Astrocyte of the hippocampus (primary cell): ENCODE measurements at regions not wholly inside any gene's neighbourhood (a gene's known extent, or its start where the extent isn't known, plus 50 kb on each side); places are given as distances from the start of the nearest gene placed in this dataset.

Experiments used
- DNase-seq: peaks from one replicate; pipeline ENCODE4 v3.0.0; 2011; ENCODE audit warnings: low read depth, low spot score

DNA sequence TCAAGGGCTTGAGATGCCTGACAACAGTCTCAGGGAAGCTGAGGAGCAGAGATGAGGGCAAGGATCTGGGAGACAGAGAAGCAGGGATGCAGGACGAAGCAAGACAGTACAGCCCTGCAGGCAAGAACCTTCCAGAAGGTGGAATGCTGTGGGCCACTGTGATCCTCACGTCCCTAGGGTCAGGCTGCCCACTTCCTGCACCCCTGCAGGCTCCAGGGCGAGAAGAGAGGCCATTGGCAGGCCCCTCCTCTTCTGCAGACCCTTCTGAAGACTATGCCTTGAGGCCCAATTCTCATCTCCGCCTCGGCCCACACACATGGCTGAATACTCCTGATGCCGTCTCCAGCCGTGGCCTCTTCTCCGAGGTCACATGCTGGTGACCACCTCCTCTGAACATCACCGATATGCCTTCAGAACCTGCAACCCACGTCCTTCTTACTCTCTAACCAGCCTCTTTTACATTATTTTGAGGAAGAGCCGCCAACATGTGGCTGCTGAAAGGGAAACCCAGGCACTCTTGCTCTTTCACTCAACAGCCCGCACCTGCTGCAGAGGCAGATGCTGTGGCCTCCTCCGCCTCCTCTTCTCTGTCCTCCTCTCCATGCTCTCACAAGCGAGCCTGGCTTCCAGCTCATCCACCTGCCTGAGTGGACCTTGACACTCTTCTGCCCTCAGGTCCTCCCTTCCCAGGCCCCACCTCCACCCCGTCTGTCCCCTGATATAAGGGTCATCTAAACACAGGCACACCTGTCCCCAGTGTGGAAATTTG lies 181.5 kb downstream of the IRX2 start:
- no peak for DNase-seq

DNA sequence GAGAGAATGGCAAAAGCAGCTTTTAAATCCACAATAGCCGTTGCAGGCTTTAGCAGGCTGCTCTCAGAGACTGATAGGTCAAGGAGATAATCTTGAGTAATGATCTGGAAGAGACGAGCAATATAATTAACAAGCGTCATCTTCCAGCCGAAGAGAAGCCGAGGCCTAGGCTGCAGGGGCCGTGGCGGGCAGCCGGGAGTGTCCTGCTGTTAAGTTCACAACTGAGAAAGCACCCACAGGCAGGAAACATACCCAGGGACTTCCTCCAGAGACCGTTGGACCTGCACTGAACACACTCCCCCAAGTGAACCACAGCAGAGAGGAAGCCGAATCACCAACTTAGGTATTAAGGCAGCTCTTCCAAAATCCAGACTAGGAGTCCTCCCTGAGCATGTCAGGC lies 182.3 kb downstream of the IRX2 start:
- DNase-seq = no peak

DNA sequence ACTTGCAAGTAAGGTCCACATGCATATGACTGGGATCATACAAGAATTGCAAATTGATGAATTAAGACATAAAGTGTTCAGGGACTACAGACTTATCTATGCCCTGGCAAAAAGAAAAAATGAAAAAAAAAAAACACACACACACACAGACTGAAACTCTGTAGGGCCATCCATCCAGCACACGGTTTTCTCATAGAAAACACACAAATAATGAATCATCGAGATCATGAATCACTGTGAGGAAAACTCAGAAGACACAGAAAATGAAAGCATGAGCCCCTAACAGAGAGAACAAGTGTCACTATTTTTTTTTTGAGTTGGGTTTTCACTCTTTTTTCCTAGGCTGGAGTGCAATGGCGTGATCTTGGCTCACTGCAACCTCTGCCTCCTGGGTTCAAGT lies 185.2 kb downstream of the IRX2 start:
- DNase-seq = no peak

DNA sequence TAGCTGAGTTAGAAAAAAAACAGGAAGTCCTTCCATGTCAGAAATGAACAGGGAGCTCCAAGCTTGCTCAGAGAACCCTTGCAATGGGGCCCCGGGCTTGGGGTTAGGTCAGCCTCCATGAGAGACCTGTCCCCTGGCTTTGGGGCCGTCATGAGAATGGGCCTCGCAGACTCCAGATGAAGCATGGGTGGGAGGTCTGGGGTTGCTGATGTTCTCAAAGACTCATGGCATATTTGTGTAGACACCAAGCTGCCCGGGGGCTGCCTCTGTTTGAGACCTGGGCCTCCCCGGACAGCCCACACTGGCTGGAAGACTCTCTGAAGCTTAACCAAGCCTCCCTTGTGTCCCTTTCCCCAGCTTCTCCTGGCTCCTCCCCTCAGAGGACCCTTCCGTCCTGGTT lies 186.3 kb downstream of the IRX2 start:
- DNase-seq = no peak

DNA sequence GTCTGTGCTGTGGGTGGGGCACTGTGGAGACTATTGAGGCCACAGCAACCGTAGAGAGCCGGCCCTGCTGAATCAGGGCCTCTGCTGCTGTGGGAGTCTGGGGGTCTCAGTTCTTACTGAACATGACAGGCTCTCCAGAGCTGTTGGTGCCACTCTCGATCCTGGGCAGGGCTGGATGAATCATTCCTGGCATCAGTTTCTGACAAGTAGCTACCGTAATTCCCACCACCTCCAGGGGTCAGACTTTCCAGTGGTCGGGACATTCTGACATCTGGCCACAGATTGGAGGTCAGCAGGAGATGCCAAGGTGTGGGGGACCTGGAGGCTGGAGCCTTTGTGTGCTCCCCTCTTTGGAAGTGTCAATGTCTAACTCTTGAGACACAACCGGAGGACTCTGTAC lies 188.4 kb downstream of the IRX2 start:
- no peak for DNase-seq

DNA sequence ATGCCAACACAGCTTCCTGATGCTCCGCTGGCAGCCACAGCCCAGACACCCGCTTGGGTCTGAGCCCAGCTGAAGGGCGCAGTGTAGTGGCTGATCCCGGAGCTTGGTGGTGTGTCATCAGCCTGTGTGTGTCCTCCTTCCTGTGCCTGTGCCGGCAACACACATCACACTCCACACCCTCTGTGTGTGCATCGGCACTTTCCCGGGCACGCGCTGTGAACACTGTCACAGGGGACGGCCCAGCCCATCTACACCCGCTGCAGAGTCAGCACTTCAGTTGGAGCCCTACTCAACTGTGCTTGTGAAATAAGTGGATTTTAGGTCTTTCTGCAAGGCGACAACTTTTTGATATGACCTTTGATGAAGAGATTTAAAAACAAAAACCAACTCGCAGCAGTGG lies 189.4 kb downstream of the IRX2 start:
- DNase-seq = no peak

DNA sequence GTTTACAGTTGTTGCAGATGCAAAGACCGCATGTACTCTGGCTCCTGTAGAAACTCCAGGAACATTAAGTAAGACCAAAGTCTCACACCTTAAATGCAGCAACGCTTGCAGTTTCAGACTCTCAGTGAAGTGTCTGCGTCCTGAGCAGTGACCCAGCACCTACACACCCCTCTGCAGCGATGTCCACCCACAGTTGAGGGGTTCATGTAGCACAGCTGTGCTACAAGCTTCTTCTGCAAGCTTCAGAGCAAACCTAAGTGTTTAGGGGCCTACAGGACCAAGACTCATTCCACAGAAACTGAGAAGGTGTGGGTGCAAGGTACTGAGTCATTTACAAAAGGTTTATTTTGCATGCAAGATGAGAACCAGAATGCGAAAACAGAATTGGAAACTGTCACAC lies 191.0 kb downstream of the IRX2 start:
- DNase-seq = no peak

DNA sequence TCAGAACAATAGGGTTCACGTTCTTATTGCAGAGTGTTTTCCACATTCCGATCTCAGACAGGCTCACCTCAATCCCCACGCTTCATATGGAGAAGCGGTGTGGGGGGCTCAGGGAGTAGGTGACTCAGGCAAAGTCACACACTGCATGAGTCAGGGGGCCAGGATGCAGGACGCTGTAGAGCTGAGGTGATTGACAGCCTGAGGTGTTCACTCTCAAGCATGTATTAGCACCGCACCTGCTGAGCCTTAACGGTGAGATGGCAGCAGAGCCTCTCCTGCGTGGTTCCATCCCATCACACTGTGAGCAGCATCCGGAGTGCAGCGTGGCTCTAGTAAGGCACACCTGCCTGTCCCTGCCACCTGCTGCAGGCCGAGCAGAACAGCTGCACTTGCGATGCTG lies 194.0 kb downstream of the IRX2 start:
- DNase-seq = no peak

DNA sequence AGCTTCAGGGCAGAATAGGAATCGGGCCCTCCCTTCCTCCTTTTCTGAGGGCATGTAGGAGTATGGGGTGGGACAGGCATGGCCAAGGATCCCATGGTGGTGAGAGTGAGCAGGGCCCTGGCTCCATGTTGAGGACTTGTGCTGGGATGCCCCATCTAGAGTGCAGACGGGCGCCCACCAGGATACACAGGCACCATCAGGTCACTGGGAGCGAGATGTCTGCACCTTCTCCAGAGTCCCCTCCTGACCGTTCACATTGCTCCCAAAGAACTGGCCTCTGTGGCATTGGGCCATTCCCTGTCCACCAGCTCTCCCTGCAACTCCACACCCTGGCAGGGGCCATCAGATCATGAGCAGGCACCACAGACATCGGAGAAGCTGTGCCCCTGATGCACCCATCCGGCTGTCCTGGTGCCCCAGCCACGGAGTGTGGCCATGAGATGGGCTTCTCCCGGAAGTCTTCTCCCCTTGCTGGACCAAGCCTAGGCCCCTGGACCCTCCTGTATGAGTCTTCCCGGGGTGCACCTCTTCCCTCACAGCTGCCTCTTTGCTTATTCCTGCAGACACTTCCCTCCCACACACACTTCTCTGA lies 195.0 kb downstream of the IRX2 start:
- DNase-seq = no peak

DNA sequence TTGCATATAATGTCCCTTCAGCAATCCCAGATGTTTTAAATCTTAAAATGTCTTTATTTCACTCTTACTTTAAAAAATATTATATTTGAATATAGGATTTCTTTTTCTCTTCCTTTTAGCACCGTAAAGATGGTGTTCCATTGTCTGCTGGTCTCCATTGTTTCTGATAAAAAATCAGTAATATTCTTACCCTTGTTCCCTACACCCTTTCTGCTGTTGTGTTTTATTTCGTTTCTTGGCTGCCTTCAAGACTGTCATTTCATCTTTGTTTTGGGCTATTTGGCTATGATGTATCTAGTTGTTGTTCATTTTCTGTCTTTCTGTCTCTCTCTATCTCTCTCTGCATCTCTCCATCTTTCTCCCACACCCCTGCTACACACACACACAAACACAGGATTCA lies 197.9 kb downstream of the IRX2 start:
- DNase-seq = no peak

DNA sequence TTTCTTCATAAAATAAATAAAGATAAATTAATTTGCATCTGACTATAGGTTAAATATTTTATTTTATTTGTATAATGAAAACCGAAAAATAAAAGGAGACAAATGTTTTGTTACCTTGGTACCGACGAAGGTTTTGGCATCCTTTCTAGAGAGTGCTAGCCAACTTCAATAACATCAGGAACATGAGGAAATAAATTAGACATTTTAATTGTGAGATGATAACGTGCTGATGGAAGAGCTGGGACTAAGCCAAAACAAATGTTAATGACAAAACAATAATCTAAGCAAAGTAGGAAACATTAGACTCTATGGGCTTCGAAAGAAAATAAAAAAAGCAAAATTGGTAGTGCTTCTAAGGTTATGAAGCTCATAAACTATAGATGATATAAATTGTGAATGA lies 201.0 kb downstream of the IRX2 start:
- DNase-seq = no peak

DNA sequence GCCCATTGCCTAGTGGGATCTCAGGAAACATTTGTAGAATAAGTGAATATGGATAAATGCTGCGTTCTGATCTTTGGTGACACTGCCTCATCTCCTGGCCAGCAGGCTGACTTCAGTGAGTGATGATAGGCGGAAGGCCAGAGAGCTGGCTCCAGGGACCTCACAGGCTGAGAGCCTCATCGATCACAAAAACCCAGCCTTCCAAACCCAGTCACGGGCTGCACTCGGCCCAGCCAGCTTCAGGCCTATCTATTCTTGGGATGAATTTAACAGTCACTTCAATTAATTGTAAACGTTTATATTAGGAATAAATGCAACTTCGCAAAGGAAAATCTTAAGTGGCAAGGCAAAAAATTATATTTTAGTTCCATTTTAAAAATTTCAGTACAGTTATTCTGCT lies 201.6 kb downstream of the IRX2 start:
- DNase-seq = no peak

DNA sequence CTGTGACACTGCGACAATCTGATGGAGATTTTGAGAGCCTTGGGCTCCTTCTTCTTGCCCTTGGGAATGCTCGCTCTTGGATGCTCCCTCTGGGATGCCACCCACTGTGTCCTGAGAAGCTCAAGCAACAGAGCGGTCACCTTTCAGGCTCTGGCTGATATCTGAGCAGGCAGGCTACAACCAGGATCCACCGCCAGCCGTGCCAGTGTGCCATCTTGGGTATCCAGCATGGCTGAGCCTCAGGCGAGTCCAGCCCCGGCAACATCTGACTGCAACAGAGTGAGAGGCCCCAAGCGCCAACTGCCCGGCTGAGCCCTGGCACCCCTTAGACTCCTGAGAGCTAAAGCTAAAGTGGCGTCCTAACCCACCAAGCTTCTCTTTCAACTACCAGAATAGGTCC lies 202.1 kb downstream of the IRX2 start:
- no peak for DNase-seq

DNA sequence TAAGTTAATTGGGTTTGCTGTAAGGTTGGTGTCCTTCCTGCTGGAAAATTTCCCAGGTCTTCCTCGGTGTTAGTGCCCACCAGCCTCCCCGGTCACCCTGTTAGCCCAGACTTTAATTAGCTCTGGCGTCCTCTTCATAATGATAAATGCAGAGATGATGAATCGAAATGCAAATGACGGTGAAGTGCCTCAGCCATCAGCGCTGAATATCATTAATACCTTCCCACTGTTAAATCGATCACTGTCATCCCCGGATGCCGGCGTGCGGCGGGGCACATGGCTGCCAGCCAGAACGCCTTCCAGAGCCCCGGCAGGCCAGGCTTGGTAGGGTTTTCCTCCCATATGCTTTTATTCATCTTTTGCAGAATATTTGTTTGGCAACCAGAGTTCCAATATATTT lies 204.5 kb downstream of the IRX2 start:
- no peak for DNase-seq

DNA sequence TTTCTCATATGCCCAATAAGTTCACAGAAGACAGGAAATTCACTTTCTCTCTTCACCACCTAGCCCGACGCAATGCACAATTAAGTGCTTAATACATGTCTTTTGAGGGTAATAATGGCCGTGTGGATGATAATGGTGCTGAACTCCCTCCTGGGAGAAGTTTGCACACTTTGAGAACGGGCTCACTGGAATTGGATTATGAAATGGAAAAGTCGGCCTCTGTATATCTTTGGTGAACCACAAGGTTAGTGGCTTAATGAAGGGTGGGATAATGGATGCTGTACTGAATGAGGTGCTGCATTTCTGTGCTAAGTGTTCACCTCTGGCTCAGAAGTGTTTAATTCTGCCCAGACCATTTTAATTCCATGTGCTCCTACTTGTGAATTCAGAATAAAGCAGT lies 207.5 kb downstream of the IRX2 start:
- no peak for DNase-seq

DNA sequence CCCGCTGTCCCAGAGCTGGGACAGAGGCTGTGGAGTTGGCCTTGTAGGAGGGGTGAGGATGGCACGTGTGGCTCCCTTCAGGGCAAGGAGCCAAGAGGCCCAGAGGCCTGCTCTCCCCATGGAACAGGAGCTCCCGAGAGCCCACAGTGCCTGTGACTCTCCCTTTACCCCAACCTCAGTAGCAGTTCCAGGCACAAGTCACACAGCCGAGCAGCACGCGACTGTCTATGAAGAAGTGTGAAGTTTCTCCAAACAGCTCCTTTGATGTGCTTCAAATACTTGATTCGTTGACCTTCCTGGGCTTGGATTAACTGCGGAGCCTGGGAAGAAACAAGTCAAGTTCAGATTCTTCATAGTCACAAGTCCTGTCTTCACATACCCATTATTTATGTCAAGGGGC lies 208.7 kb downstream of the IRX2 start:
- no peak for DNase-seq

DNA sequence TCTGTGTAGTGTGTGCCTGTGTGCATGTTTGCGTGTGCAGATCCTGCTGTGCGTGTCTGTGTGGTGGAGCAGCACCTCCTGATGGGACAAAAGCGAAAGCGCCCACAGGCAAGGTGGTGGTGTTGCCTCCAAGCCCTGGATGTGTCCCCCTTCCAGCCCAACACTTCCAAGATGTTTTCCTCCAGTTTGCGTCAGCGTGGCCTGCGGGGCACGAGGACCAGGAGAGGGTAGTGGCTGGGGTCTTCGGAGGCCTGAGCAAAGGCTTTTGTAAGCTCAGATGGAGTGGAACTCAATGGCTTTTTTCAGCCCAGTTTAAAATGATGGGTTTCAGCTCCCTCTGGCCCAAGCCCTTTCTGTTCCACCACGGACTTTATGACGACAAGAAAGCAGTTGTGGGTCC lies 209.5 kb downstream of the IRX2 start:
- DNase-seq = no peak

DNA sequence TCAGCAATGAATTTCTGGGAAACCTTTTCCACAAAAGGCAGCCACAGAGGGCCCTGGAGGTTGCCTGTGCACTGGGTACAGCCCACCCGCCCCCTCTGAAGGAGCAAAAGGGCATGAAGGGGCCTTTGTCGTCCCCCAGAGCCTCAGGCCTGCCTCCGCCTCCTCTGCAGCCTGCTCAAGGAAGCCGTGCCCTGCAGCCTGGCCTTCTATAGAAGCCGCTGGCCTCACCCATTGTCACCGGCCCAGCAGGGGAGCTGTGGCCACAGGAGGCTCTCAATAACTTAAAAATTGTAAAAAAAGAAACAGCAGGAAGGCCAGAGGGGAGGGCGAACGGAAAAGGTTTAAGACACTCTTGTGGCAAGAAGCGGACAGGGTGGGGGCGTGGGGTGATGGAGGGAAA lies 213.3 kb downstream of the IRX2 start:
- DNase-seq = no peak

DNA sequence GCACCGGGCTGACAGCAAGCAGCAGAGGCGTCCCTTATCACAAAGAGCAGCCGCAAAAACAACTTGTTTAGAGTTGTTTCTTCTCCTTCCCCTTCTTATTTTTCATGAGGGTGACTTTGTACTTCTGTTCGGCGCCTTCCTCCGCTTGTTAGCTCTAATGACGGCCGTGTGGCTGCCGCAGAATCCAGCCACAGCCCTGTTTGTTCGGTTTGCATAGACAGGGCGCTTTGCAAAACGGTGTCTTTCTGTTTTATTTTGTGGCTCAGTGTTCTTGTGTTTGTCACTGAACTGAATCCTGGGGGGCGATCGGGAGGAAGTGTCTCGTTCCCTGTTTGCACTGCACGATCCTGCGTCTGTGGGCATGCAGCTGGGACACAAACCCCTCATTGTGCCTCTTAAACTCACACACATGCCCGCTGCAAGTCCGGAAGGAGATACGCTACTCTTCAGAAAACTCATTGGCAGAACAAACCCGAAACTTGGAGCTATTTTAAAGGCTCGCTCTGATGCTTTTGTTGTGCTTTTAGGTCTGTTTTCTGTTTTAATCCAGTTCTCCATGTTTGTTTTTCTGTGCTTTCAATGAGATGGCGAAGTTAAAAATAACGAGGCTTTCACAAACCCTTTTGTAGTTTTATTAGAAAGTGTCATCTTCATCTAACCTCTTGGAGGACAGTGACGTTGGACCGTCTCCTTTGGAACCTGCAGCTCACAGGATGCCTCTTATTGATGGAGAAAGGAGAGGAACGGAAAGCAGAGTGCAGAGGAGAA lies 213.9 kb downstream of the IRX2 start:
- DNase-seq = no peak

DNA sequence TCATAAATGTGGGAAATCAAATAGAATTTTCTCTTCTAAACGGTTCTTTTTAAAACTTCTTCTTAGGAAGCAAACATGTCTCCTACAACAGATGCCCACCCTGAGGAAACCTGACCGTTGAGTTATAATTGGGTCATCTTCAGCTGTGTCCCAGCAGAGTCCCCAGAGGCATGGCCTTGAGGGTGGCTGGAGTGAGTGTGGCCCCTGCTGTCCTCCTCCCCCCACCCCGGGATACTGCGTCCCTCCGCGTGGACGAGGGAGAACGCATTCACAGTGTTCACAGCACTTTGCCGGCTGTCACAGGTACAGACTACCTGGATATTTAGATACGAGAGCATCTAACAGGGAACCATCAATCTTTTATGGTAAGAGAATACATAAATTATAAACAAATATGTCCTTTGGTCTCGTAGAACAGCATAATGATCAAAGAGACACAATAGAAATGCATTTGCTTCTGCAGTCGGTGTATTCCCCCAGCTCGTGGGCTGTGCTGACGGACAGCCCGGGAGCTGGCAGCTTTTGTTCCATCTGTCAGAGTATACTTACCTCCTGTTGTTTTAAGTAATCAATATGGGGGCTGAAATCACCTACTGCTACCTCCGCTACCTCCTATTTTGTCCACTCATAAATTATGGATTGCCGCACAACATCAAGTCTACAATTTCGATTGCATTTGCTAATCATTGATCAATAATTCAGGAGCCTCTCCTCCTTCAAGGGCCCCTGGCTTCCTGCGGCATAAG lies 214.7 kb downstream of the IRX2 start:
- DNase-seq = no peak

DNA sequence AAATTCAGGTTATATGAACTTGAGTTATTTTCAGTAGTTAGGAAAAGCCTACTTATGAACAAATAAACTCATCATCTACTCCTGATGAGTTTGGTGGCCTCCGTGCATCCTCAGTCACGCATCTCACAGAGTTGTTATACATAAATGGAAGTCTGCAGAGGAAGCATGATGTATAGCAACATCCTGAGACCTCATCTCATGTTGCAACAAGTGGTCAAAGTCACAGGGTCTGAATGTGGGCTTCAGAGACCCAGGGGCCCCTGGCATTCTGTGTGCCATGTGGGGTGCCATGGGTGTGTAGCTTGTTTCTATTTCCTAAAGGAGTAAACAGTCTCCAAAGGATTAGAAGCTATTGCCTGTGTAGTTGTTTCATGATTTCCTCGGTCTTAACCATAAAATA lies 216.5 kb downstream of the IRX2 start:
- DNase-seq = no peak

DNA sequence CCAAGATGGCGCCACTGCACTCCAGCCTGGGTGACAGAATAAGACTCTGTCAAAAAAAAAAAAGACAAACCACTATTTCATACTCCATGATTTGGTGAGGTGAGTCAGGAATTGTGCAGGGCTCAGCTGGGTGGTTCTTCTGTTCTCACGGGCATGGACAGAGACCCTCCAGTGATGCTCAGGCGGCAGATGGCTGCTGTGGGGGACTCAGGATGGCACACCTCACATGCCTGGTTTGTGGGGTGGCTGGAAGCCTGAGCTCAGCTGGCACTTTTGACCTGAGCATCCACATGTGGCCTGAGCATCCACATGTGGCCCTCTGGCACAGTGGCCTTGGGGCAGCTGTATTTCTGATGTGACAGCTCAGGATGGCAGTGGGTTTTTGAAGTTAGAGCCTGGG lies 217.2 kb downstream of the IRX2 start:
- DNase-seq = no peak
